Kidney glomerular epithelial cell (primary cell): ENCODE measurements at regions not wholly inside any gene's neighbourhood (a gene's known extent, or its start where the extent isn't known, plus 50 kb on each side); places are given as distances from the start of the nearest gene placed in this dataset.
A peak's percentile ranks its signal among the peaks of the same experiment; 100 is the strongest.
"Not testable (repeated sequence)": the region's sequence is repeated elsewhere in the genome, so short reads cannot be mapped to it uniquely, and the experiment has no call there.

Experiments
- DNase-seq: peaks from one replicate; lab custom pipeline; 2025; lab: John Stamatoyannopoulos, UW

- no peak for DNase-seq
Observed at GRCh38 chr7:111676167-111676566, 113.9 kb upstream of the IMMP2L start.

DNA sequence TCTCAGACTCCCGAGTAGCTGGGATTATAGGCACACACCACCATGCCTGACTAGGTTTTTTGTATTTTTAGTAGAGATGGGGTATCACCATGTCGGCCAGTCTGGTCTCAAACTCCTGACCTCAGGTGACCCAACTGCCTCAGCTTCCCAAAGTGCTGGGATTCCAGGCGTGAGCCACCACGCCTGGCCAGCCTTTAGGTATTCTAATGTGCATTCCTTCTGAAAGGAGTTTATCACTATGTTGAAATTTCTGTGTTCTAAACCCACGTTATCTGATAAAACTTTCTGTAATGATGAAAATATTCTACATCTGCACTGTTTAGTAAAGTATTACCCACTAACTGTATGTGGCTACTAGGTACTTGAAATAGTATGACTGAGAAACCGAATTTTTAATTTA, 110.6 kb upstream of the IMMP2L start:
- peak; percentile 13 for DNase-seq

- DNase-seq = no peak
Observed at GRCh38 chr7:111671927-111672326, 109.6 kb upstream of the IMMP2L start.

DNA sequence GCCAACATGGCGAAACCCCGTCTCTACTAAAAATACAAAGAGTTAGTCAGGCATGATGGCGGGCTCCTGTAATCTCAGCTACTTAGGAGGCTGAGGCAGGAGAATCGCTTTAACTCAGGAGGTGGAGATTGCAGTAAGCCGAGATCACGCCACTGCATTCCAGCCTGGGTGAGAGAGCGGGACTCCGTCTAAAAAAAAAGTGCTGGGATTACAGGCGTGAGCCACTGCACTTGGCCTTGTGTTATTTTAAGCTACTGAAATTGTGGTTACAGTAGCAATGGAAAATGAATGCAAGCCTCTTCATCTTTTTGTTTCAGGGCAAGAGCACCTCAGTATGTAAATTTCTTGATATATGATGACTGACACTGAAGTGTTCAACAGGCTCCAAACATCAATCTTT, 106.4 kb upstream of the IMMP2L start:
- no peak for DNase-seq

- no peak for DNase-seq
Observed at GRCh38 chr7:111667488-111667887, 105.2 kb upstream of the IMMP2L start.

DNA sequence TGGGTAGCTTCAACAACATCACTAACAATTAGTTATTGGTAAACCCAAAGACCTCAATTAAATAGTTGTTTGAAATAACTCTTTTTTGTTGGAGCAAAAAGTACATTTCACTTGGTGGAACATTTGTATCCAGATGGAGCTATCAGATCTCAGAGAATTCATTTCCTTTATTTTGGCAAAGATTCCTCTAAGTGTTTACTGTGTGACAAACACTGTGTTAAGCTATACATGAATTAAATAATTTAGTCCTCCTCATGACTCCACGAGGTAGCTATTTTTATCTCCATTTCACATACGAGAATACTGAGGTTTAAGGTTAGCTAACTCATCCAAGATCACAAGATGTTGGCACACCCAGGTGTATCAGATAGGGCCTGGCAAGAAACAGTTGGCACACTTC, 104.0 kb upstream of the IMMP2L start:
- DNase-seq = no peak

DNA sequence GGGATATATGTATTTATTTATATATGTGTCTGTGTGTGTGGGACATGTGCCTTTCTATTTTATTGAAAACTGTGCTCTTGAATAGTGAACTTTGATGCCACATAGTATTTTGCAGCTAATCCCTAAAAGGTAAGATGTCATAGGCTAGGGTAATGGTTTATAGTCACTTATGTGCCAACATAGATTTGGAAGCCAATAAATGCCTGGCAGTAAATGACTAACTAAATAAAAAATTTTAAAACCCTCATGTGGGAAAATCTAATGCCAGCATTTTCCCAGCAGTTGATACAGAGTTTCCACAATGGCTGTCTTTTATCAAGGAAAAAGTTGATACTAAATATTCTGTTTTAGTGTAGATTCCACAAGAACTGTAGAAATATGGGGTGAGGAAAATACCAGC, 101.5 kb upstream of the IMMP2L start:
- no peak for DNase-seq

GRCh38 chr7:111662386-111662785, 100.1 kb upstream of the IMMP2L start:
- no peak for DNase-seq

DNA sequence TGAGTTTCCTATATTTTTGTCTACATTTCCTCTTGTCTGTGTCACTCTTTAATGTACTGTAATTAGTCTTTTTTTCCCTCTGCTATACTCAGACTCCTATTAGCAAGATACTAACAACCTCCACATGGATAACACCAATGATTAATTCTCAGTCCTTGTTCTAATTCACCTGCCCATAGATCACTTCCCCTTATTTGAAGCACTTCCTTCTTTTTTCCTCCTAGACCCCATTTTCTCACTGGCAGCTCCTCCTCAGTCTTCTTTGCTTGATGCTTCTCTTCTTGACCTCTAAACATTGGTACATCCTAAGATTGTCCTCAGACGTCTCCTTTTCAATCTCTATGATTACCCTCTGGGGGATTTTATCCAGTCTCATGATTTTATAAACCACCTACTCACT, 98.2 kb upstream of the IMMP2L start:
- DNase-seq = no peak

GRCh38 chr7:111658546-111658945, 96.3 kb upstream of the IMMP2L start:
- no peak for DNase-seq

DNA sequence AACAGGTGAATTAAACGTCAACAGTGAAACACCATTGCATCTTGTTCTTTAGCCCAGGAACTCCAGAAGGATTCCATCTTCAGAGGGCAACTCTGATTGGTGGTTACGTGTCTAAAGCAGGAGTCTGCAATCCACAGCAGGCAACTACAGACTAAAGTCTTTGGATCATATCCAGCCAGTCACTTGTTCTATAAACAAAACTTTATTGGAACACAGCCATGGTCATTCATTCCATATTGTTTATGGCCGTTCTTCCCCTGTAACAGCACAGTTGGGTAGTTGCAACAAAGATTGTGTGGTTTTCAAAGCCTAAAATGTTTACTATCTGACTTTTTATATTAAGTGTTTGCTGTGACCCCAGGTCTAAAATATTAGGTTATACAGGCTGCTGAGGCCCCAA, 94.7 kb upstream of the IMMP2L start:
- no peak for DNase-seq

DNA sequence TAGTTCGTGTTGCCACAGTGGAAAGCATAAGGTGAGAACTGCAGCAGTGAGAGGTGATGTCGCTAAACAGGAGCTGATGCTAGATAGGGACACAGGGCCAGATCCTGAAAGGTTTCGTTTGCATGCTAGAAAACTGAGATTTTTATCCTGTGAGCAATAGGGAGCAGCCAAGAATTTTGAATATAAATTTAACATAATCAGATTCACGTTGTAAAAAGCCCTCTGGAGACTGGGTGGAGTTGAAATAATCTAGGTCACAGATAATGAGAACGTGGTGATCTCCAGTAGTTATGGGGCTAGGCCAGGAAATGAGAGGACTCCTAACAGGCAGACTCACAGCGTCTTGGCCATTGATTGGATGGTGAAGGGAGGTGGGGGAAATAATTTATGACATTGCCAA, 92.1 kb upstream of the IMMP2L start:
- no peak for DNase-seq

DNA sequence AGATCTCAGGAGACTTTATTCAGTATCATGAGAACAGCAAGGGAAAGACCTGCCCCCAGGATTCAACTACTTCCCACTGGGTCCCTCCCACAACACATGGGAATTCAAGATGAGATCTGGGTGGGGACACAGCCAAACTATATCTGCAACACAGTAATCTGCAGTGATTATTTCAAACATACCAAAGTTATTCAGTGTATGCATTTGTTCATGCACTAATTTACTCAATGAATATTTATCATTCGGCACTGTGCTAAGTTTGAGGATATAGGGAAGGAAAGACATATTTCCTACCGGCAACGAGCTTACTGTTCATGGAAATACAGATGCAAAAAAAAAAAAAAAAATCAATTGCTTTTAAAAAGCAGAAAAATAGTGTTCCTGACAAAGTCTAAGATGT, 91.6 kb upstream of the IMMP2L start:
- DNase-seq = no peak

DNA sequence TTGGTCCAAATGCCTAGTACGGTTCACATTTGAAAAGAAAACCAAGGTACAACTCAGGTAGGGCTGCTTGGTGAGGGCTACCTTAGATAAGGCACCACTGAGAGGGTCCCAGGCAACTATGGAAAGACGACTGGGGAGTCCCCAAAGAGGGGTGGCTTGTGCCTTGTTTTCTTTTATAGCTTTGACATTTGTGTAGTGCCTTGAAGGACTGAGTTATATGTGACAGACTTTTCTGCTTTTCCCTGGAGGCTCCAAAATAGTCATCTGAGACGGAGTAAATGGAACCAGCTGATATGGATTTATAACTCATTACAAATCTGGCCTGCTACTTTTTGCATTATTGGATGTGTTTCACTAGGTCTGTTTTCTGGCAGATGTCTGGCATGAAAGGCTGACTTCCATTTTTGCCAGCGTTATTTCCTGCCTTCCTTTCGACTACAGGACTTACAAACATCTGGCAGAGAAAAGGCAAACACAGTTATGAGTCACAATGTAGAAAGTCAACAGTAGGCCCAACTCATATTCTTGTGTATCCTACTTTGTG, 88.2 kb upstream of the IMMP2L start:
- DNase-seq = no peak

- DNase-seq = no peak
Observed at GRCh38 chr7:111647881-111648280, 85.6 kb upstream of the IMMP2L start.

DNA sequence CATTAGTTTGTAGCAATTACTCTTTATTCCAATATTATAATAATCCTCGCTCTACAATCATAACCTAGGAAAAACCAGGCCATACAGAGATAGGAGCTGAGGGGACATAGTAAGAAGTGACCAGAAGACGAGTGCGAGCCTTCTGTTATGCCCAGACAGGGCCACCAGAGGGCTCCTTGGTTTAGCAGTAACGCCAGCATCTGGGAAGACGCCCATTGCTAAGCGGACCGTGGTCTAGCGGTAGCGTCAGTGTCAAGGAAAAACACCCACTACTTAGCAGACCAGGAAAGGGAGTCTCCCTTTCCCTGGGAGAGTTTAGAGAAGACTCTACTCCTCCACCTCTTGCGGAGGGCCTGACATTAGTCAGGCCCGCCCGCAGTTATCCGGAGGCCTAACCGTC, 82.3 kb upstream of the IMMP2L start:
- not testable (repeated sequence) for DNase-seq

GRCh38 chr7:111642373-111642772, 80.1 kb upstream of the IMMP2L start:
- no peak for DNase-seq

GRCh38 chr7:111640416-111640815, 78.1 kb upstream of the IMMP2L start:
- DNase-seq = no peak

GRCh38 chr7:111639934-111640333, 77.6 kb upstream of the IMMP2L start:
- no peak for DNase-seq

DNA sequence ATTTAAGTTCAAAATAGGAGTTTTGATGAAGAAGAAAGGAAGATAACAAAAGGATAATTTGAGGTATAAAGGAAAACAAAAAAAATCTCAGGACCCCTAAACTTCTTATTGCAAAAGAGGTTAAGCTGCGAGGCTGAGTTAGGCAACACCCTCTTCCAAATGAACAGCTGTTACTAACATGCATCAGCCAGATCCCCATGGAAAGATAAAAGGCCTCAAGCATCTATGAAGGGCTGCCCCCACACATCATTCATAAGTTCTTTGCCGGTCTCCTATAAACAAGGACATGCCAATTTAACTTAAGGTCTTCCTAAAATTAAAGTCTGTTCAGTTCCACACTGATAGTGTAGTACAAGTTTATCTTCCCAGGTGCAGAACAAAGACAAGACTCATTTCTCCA, 75.8 kb upstream of the IMMP2L start:
- DNase-seq = no peak

DNA sequence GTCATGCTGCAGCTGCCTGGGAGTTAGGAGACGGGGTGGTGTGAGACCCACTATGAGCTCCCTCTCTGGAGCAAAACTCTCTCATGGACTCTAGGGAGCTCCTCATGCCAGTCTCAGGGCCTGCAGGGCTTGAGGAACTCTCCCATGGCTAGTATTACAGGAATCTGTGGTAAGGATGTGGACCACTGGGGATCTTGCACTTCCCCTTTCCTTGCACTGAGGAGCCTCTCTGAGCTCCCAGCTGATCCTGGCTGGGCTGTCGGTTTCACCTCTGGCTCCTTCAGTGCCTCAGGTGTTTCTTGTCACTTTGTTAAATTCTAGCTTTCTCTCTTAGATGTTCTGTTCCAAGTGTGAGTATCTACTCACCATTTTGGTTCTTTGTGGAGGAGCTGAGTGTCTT, 71.6 kb upstream of the IMMP2L start:
- DNase-seq = no peak

DNA sequence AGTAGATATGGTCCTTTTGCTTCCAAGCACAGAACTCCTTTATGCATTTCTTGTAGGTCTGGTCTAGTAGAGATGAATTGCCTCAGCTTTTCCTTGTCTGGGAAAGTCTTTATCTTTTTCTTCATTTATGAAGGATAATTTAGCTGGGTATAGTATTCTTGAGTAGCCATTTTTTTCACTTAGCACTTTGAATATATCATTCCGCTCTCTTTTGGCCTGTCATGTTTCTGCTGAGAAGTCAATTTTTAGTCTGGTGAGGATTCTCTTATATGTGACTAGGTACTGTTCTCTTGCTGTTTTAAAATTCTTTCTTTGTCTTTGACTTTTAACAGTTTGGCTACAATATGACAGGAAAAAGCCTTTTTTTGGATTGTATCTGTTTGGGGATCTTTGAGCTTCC, 68.6 kb upstream of the IMMP2L start:
- no peak for DNase-seq

DNA sequence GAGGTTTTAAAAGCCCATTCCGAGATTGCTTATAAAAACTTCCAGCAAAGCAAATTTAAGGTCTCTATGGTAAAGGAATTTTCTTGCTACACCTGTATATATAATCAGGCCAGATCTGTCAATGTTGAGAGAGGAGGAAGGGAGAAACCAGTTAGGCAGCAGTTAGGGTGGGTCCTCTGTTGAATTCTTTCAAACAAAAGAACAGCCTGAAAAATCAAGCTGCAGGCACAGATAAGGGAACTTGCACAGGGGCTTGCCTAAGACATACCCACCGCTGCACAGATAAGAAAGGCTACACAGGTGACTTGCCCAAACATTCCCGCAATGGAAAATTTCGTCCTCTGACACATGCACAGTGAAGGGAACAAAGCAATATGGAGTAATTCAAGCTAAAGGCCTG, 59.8 kb upstream of the IMMP2L start:
- no peak for DNase-seq
